ENCODE measurements at regions not wholly inside any gene's neighbourhood (a gene's known extent, or its start where the extent isn't known, plus 50 kb on each side); places are given as distances from the start of the nearest gene placed in this dataset.

GRCh38 chr11:128246364-128246801, 341.0 kb downstream of the ETS1 start:
- 25% methylated on average over 8 of the region's 8 CpGs for WGBS (ENCODE audit: insufficient coverage, insufficient replicate concordance, low lambda C conversion rate, missing lambda C conversion rate)
- Histone ChIP-seq H3K27ac (ENCODE audit: control insufficient read depth, insufficient read depth) (no peak overlapping the region), H3K4me3 (no peak overlapping the region), H3K4me2 (ENCODE audit: control insufficient read depth, insufficient read depth) (no peak overlapping the region), H3K4me1 (ENCODE audit: control insufficient read depth, insufficient read depth, low read length) (no peaks in the 10 kb centered on the region), H3K79me2 (ENCODE audit: control insufficient read depth, insufficient read depth, low read length) (no peaks in the 10 kb centered on the region), H4K20me1 (ENCODE audit: control insufficient read depth, insufficient read depth) (no peaks in the 10 kb centered on the region), H3K9ac (ENCODE audit: control insufficient read depth, insufficient read depth, low read length) (no peak overlapping the region), H3K36me3 (ENCODE audit: control insufficient read depth in 2 of 2, insufficient read depth in 2 of 2, low read length in 1 of 2) (no peaks in the 10 kb centered on the region), H3K9me3 (replicated peaks; ENCODE audit: control insufficient read depth, insufficient read depth, low read length) (no peaks in the 10 kb centered on the region), H2AFZ (ENCODE audit: control insufficient read depth, low read depth, low read length) (no peak overlapping the region), H3K27me3 (replicated peaks in 1 of 2; ENCODE audit: control insufficient read depth in 2 of 2, insufficient read depth in 2 of 2, low read length in 1 of 2) (peaks cover 0 to 7% of the 10 kb centered on the region in 2 experiments; a peak in 3 of 4 replicates)
- ChIA-PET SMC1A (ENCODE audit: uncharacterized antibody, unreplicated experiment) (interaction anchor here (1.3 kb wide), 1 partner anchor 43 kb away, joined by 3 read pairs; no protein-coding TSS in a partner anchor), POLR2A (no interaction called here), RAD21 (ENCODE audit: unreplicated experiment) (no interaction called here), CTCF (interaction anchor here (1.4 kb wide), 1 partner anchor 89 kb away, joined by 5 read pairs; no protein-coding TSS in a partner anchor)
- in situ Hi-C loops (cut with MboI) = no loop called here
- ATAC-seq (no peak), FAIRE-seq (no peak), DNase-seq (ENCODE audit: low read depth, low spot score) (no peak)
- no TSS peak for BruUV-seq (replicated peaks)
- TF ChIP-seq SIN3A (IDR thresholded peaks at IDR 0.05; ENCODE audit: low read depth, low read length) (no peak), MEF2B (IDR thresholded peaks at IDR 0.05; ENCODE audit: partially characterized antibody, poor library complexity, severe bottlenecking) (no peak), STAT1 (conservative IDR thresholded peaks at IDR 0.05) (no peak), CREM (IDR thresholded peaks at IDR 0.05; ENCODE audit: low read depth) (no peak), HDAC2 (IDR thresholded peaks at IDR 0.05) (no peak)
- TF ChIP-seq, protein P1, sequence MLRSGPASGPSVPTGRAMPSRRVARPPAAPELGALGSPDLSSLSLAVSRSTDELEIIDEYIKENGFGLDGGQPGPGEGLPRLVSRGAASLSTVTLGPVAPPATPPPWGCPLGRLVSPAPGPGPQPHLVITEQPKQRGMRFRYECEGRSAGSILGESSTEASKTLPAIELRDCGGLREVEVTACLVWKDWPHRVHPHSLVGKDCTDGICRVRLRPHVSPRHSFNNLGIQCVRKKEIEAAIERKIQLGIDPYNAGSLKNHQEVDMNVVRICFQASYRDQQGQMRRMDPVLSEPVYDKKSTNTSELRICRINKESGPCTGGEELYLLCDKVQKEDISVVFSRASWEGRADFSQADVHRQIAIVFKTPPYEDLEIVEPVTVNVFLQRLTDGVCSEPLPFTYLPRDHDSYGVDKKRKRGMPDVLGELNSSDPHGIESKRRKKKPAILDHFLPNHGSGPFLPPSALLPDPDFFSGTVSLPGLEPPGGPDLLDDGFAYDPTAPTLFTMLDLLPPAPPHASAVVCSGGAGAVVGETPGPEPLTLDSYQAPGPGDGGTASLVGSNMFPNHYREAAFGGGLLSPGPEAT (IDR thresholded peaks at IDR 0.05; ENCODE audit: low read depth) = no peak
- intact Hi-C loops (cut with micrococcal nuclease; ENCODE audit: unreplicated experiment) = no loop called here

DNA sequence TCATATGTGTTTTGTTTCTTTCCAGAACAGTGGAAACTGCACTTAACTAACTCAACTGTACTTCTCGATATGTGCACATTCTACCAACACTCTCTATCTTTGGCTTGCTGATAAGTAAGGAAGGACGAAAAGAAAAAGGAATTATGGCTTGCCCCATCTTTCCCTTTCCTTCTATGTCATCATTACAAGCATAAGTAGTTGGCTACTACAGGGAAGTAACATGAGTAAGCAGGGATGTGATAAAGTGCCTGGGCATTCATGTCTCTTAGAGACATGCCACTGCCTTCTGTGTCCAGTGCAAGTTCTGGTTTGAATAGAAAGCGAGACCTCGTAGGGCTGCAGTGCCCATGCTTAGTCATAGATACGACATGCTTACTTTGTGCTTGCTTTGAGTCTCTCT, 342.5 kb downstream of the ETS1 start:
- FAIRE-seq (no peak), ATAC-seq (no peak), DNase-seq (ENCODE audit: low read depth, low spot score) (no peak)
- BruUV-seq (replicated peaks) = no TSS peak
- Histone ChIP-seq H3K36me3 (ENCODE audit: control insufficient read depth in 2 of 2, insufficient read depth in 2 of 2, low read length in 1 of 2) (no peaks in the 10 kb centered on the region), H3K4me2 (ENCODE audit: control insufficient read depth, insufficient read depth) (no peak overlapping the region), H3K79me2 (ENCODE audit: control insufficient read depth, insufficient read depth, low read length) (no peaks in the 10 kb centered on the region), H4K20me1 (ENCODE audit: control insufficient read depth, insufficient read depth) (no peaks in the 10 kb centered on the region), H3K9me3 (replicated peaks; ENCODE audit: control insufficient read depth, insufficient read depth, low read length) (no peaks in the 10 kb centered on the region), H3K4me3 (no peak overlapping the region), H2AFZ (ENCODE audit: control insufficient read depth, low read depth, low read length) (no peak overlapping the region), H3K4me1 (ENCODE audit: control insufficient read depth, insufficient read depth, low read length) (no peaks in the 10 kb centered on the region), H3K27me3 (replicated peaks in 1 of 2; ENCODE audit: control insufficient read depth in 2 of 2, insufficient read depth in 2 of 2, low read length in 1 of 2) (peaks cover 0 to 5% of the 10 kb centered on the region in 2 experiments; a peak in 3 of 4 replicates), H3K9ac (ENCODE audit: control insufficient read depth, insufficient read depth, low read length) (no peak overlapping the region), H3K27ac (ENCODE audit: control insufficient read depth, insufficient read depth) (no peak overlapping the region)
- ChIA-PET POLR2A (no interaction called here), CTCF (no interaction called here), SMC1A (ENCODE audit: uncharacterized antibody, unreplicated experiment) (interaction anchor here (0.9 to 1.5 kb wide), 2 partner anchors 23 to 386 kb away, joined by 3 read pairs; no protein-coding TSS in a partner anchor), RAD21 (ENCODE audit: unreplicated experiment) (no interaction called here)
- 51% methylated on average over 5 of the region's 5 CpGs for WGBS (ENCODE audit: insufficient coverage, insufficient replicate concordance, low lambda C conversion rate, missing lambda C conversion rate)
- no peak for TF ChIP-seq SREBF2 (IDR thresholded peaks at IDR 0.05; ENCODE audit: low read length)
- no peak for TF ChIP-seq ZNF687 (IDR thresholded peaks at IDR 0.05)
- no peak for TF ChIP-seq POLR2A (IDR thresholded peaks at IDR 0.05; ENCODE audit: low read depth, low read length)
- no peak for TF ChIP-seq ZNF622 (IDR thresholded peaks at IDR 0.05)
- TF ChIP-seq MXI1 (IDR thresholded peaks at IDR 0.05; ENCODE audit: low read depth, low read length) = no peak
- TF ChIP-seq MEF2B (IDR thresholded peaks at IDR 0.05; ENCODE audit: partially characterized antibody, poor library complexity, severe bottlenecking) = no peak
- in situ Hi-C loops (cut with MboI) = no loop called here
- intact Hi-C loops (cut with micrococcal nuclease; ENCODE audit: unreplicated experiment) = no loop called here

Measured in GM12878 (cell line).